HEK293 (cell line): ENCODE measurements at regions not wholly inside any gene's neighbourhood (a gene's known extent, or its start where the extent isn't known, plus 50 kb on each side); places are given as distances from the start of the nearest gene placed in this dataset.

Experiments
- CTCF ChIA-PET: fragments of 350-600 bp; formaldehyde crosslinking; extraction: SDS; loops from one replicate; lab custom pipeline; 2021; ENCODE audit warnings: antibody characterized with exemption; lab: Yijun Ruan, JAX
- POLR2A ChIA-PET: fragments of 300-600 bp; formaldehyde crosslinking; extraction: SDS; loops from one replicate; lab custom pipeline; 2020; ENCODE audit warnings: antibody characterized with exemption, inconsistent platforms; lab: Yijun Ruan, JAX
- H3K27ac ChIP-seq: fragments of 200-500 bp; sonication (Bioruptor generic); 2 replicates; pipeline ENCODE4 v1.5.1; 2014; ENCODE audit warnings: low read depth, low read length, control low read depth, inconsistent platforms; ENCODE audit errors: extremely low read depth
- H3K36me3 ChIP-seq, 2 experiments: fragments of 200-500 bp in 1 of 2; sonication (Bioruptor generic) in 1 of 2; 1 replicate in 1 of 2; 2 replicates in 1 of 2; pipeline ENCODE4 v1.5.1; 2014 to 2017; ENCODE audit warnings: inconsistent platforms in 2 of 2, low read length in 2 of 2; ENCODE audit not compliant: control insufficient read depth in 2 of 2, insufficient read depth in 1 of 2
- H3K4me1 ChIP-seq: fragments of 200-500 bp; sonication (Bioruptor generic); 2 replicates; pipeline ENCODE4 v1.5.1; 2014; ENCODE audit warnings: mild to moderate bottlenecking, low read length, inconsistent platforms; ENCODE audit not compliant: control insufficient read depth, insufficient read depth
- H3K4me3 ChIP-seq: 2 replicates; pipeline ENCODE4 v1.5.1; 2011; ENCODE audit warnings: low read depth, mild to moderate bottlenecking, control low read depth, low read length, moderate library complexity
- H3K9me3 ChIP-seq: fragments of 200-500 bp; sonication (Bioruptor generic); 2 replicates; pipeline ENCODE4 v1.5.1; 2014; ENCODE audit warnings: low read depth, low read length, inconsistent platforms; ENCODE audit not compliant: control insufficient read depth, insufficient read depth
- SALL2 ChIP-seq: fragments of 450-650 bp; formaldehyde crosslinking; IDR thresholded peaks from 2 replicates; pipeline ENCODE4 v1.5.0; 2017; ENCODE audit warnings: missing biosample characterization, mild to moderate bottlenecking, missing genetic modification characterization, borderline replicate concordance
- ZBTB11 ChIP-seq: fragments of 450-650 bp; formaldehyde crosslinking; conservative IDR thresholded peaks from 2 replicates; pipeline ENCODE4 v1.5.1; 2016; ENCODE audit warnings: low read depth, missing biosample characterization, missing genetic modification characterization
- ZBTB6 ChIP-seq: fragments of 450-650 bp; formaldehyde crosslinking; IDR thresholded peaks from 2 replicates; pipeline ENCODE4 v1.5.1; 2017; ENCODE audit warnings: missing biosample characterization, missing genetic modification characterization
- ZBTB7A ChIP-seq: fragments of 450-650 bp; formaldehyde crosslinking; IDR thresholded peaks from 2 replicates; pipeline ENCODE4 v1.5.1; 2016; ENCODE audit warnings: low read depth, missing biosample characterization, missing genetic modification characterization
- ZNF112 ChIP-seq: fragments of 450-650 bp; formaldehyde crosslinking; IDR thresholded peaks from 2 replicates; pipeline ENCODE4 v1.5.0; 2017; ENCODE audit warnings: missing biosample characterization, missing genetic modification characterization
- ZNF146 ChIP-seq: fragments of 450-650 bp; formaldehyde crosslinking; IDR thresholded peaks from 2 replicates; pipeline ENCODE4 v1.5.1; 2016; ENCODE audit warnings: missing biosample characterization, missing genetic modification characterization
- ZNF169 ChIP-seq: fragments of 450-650 bp; formaldehyde crosslinking; IDR thresholded peaks from 2 replicates; pipeline ENCODE4 v1.5.1; 2016; ENCODE audit warnings: missing biosample characterization, missing genetic modification characterization
- ZNF18 ChIP-seq: fragments of 450-650 bp; formaldehyde crosslinking; IDR thresholded peaks from 2 replicates; pipeline ENCODE4 v1.5.1; 2016; ENCODE audit warnings: missing biosample characterization, missing genetic modification characterization
- ZNF311 ChIP-seq: fragments of 450-650 bp; formaldehyde crosslinking; IDR thresholded peaks from 2 replicates; pipeline ENCODE4 v1.5.1; 2017; ENCODE audit warnings: missing biosample characterization, missing genetic modification characterization, borderline replicate concordance
- ZNF350 ChIP-seq: fragments of 450-650 bp; formaldehyde crosslinking; IDR thresholded peaks from 2 replicates; pipeline ENCODE4 v1.5.0; 2017; ENCODE audit warnings: missing biosample characterization, mild to moderate bottlenecking, missing genetic modification characterization
- ZNF37A ChIP-seq: fragments of 450-650 bp; IDR thresholded peaks from 2 replicates; pipeline ENCODE4 v1.5.1; 2018; ENCODE audit warnings: missing biosample characterization, missing genetic modification characterization
- ZNF391 ChIP-seq: fragments of 450-650 bp; formaldehyde crosslinking; IDR thresholded peaks from 2 replicates; pipeline ENCODE4 v1.5.1; 2016; ENCODE audit warnings: low read depth, missing biosample characterization, missing genetic modification characterization, borderline replicate concordance
- ZNF488 ChIP-seq: fragments of 450-650 bp; formaldehyde crosslinking; IDR thresholded peaks from 2 replicates; pipeline ENCODE4 v1.5.1; 2016; ENCODE audit warnings: missing biosample characterization, missing genetic modification characterization
- ZNF530 ChIP-seq: fragments of 450-650 bp; formaldehyde crosslinking; IDR thresholded peaks from 2 replicates; pipeline ENCODE4 v1.5.1; 2016; ENCODE audit warnings: low read depth, missing biosample characterization, missing genetic modification characterization
- ZNF571 ChIP-seq: fragments of 450-650 bp; formaldehyde crosslinking; IDR thresholded peaks from 2 replicates; pipeline ENCODE4 v1.5.0; 2017; ENCODE audit warnings: missing biosample characterization, missing genetic modification characterization
- ZNF623 ChIP-seq: fragments of 450-650 bp; formaldehyde crosslinking; IDR thresholded peaks from 2 replicates; pipeline ENCODE4 v1.5.1; 2016; ENCODE audit warnings: missing biosample characterization, missing genetic modification characterization
- ZNF639 ChIP-seq: fragments of 450-650 bp; formaldehyde crosslinking; IDR thresholded peaks from 2 replicates; pipeline ENCODE4 v1.5.1; 2016; ENCODE audit warnings: missing biosample characterization, missing genetic modification characterization
- ZNF843 ChIP-seq: fragments of 450-650 bp; formaldehyde crosslinking; IDR thresholded peaks from 2 replicates; pipeline ENCODE4 v1.5.1; 2016; ENCODE audit warnings: missing biosample characterization, missing genetic modification characterization

GRCh38 chr7:22665923-22666322 lies 61.1 kb upstream of the IL6 start:
- ChIA-PET CTCF (no interaction called here), POLR2A (no interaction called here)
- Histone ChIP-seq H3K36me3 (no peaks in the 10 kb centered on the region), H3K4me1 (no peaks in the 10 kb centered on the region), H3K4me3 (no peak overlapping the region), H3K27ac (no peak overlapping the region), H3K9me3 (no peaks in the 10 kb centered on the region)
- no peak for TF ChIP-seq ZBTB7A

GRCh38 chr7:22664988-22665798 lies 61.8 kb upstream of the IL6 start:
- Histone ChIP-seq H3K36me3 (no peaks in the 10 kb centered on the region), H3K9me3 (no peaks in the 10 kb centered on the region), H3K27ac (no peak overlapping the region), H3K4me3 (no peak overlapping the region), H3K4me1 (no peaks in the 10 kb centered on the region)
- ChIA-PET CTCF (no interaction called here), POLR2A (no interaction called here)
- no peak for TF ChIP-seq ZNF18 (tag by site-specific recombination)

GRCh38 chr7:22663721-22664120 lies 63.3 kb upstream of the IL6 start:
- CTCF ChIA-PET = no interaction called here

More at GRCh38 chr7:22663721-22664120, 63.3 kb upstream of the IL6 start:
- Histone ChIP-seq H3K9me3 (no peaks in the 10 kb centered on the region), H3K27ac (no peak overlapping the region), H3K4me1 (no peaks in the 10 kb centered on the region), H3K4me3 (no peak overlapping the region), H3K36me3 (no peaks in the 10 kb centered on the region)
- TF ChIP-seq ZNF623 (no peak), ZBTB6 (tag by site-specific recombination) (no peak), ZNF571 (tag by site-specific recombination) (no peak), ZNF112 (tag by site-specific recombination) (no peak), ZNF18 (tag by site-specific recombination) (no peak), ZNF391 (no peak), ZNF37A (tag by site-specific recombination) (no peak), ZBTB11 (no peak), ZNF169 (tag by site-specific recombination) (no peak), ZNF350 (tag by site-specific recombination) (no peak), ZNF530 (tag by site-specific recombination) (no peak), ZNF488 (tag by site-specific recombination) (no peak), ZNF639 (tag by site-specific recombination) (no peak), ZNF843 (tag by site-specific recombination) (no peak), ZNF311 (no peak), SALL2 (no peak), ZNF146 (tag by site-specific recombination) (no peak)
- POLR2A ChIA-PET = no interaction called here
